Jurkat, Clone E6-1 (cell line): ENCODE measurements at regions not wholly inside any gene's neighbourhood (a gene's known extent, or its start where the extent isn't known, plus 50 kb on each side); places are given as distances from the start of the nearest gene placed in this dataset.
"Not testable (repeated sequence)": the region's sequence is repeated elsewhere in the genome, so short reads cannot be mapped to it uniquely, and the experiment has no call there.

Experiments used
- DNase-seq: peaks from one replicate; pipeline ENCODE4 v3.0.0-alpha.2; 2011; ENCODE audit warnings: low read depth, low spot score
- H3K4me3 ChIP-seq: 2 replicates; pipeline ENCODE4 v1.5.1; 2011; ENCODE audit warnings: mild to moderate bottlenecking, low read length, control low read depth, moderate library complexity

DNA sequence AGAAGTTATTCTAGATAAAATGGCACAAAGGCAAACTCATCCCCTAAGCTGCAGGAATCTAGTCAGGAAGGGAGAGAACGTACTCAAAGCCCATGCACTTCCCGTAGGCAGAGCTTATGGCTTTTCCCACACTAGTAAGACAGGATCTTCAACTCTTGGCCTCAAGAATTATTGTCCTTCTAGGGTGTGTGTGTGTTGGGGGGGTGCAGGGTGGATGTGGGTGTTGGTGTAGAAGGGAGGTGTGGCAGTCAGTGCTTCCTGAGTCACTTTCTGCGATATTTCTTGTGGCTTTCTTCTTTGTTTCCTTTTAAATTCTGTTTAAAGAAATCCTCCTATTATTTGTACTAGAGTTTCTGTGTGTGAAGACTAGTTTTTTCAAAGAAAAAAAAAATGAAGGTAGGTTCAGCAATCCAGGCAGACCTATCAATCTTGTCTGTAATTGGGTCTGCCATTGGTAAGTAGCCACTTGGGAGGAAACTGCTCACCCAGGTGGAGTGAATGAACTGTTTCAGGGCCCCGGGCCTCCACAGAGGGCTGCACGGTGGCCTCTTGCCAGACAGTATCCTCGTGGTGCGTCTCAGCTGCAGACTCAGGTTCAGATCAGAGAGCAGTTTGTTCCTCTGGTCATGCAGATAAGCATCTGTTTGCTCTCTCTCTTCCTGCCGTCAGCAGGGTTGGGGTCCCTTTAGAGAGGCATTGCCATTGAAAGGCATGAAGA, 131.9 kb downstream of the NPR3 start:
- peak; percentile 28 for DNase-seq
- no peak overlapping the region for H3K4me3 ChIP-seq

DNA sequence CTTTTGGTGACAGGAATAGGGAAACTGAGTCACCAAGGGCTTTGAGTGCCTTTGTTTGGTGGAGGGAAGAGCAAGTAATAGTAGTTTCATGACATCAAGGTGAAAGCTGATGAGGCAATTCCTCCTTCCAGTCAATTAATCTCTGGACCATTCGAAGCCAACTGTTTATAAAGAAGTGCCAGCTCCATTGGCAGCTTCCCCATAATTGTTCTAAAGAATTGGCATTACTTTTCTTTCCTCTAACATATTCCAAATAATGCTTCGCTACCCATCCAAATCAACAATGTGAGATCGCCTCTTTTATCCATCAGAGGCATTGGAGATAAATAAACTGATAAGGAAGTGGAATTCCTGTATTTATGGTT, 132.4 kb downstream of the NPR3 start:
- no peak overlapping the region for H3K4me3 ChIP-seq
- no peak for DNase-seq

DNA sequence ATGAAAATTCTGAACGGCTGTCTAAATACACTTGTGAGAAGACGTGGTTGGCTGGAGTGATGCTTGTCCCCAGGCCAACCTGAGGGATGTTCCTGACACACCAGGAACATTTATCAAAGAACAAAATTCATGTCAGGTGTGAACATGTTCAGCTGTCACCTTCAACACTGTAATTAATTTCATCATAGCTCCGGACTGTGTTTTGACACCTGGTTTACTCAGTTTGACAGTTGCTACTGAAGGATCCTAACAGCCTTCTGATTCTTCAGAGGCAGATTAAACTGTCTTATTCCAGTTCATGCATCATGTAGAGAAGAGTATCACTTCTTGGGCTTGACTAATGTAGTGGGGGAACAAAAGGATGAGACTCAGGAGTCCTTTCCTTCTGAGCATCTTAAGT, 134.1 kb downstream of the NPR3 start:
- no peak for DNase-seq
- no peak overlapping the region for H3K4me3 ChIP-seq

DNA sequence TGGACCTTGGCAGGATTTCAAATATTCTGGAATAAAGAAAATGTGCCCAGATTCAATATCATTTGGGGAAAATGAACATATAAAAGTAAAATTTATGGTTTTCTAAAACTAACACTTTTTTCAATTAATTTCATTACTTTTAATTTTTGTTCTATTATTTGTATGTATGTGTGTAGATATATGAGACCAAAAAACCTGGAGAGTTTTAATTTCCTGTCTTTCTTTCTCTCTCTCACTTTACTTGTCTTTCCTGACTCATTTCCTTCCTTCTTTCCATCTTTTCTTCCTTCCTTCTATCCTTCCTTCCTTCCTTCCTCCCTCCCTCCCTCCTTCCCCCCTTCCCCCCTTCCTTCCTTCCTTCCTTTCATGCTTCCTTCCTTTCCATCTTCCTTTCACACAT, 137.0 kb downstream of the NPR3 start:
- no peak overlapping the region for H3K4me3 ChIP-seq
- DNase-seq, result no peak

DNA sequence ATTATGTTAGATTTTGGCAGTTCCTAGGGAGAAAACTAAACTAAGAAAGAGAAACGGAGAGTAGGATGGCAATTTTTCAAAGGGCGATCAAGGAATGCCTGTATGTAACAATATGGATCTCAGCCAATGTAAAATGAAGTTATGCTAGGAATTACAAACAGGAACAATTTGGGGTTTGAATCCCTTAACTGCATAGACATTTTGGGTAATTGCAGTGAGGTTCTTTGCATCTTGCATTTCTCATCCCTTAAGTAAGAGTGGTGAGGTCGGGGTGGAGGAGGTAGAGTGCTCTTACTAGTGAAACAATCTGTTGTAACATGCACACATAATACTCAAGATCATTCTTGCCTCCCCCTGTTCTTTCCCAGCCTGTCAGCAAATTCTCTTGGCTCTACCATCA, 137.6 kb downstream of the NPR3 start:
- no peak for DNase-seq
- H3K4me3 ChIP-seq, result no peak overlapping the region

DNA sequence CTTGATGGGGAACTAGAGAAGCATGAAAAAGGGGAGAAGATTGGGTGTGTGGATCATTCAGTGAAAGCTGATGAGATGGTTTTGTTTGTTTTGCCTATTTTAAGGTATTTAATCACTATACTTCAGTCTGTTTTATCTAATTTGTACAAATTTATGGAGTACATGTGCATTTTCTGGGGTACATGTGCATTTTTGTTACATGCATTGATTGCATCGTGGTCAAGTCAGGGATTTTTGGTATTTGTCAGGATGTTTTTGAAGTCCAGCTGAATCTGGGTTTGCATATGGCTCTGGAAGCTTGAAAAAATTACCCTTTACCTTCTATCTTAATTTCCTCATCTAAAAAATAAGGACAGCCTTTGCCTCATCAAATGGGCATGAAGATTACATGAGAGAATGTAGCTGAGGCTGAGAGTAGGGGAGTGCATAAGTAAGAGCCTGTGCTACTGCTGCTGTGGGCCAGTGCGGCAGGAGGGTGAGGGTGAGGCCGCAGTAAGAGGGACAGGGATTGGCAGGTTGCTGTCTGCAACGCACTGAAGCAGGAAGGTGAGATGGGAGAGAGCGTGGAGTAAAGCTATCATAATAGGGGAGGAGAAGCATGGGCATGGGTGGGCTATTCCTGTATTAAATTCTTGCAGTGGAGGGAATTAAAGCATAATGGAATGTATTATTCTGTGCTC, 139.8 kb downstream of the NPR3 start:
- DNase-seq, result no peak
- no peak overlapping the region for H3K4me3 ChIP-seq

DNA sequence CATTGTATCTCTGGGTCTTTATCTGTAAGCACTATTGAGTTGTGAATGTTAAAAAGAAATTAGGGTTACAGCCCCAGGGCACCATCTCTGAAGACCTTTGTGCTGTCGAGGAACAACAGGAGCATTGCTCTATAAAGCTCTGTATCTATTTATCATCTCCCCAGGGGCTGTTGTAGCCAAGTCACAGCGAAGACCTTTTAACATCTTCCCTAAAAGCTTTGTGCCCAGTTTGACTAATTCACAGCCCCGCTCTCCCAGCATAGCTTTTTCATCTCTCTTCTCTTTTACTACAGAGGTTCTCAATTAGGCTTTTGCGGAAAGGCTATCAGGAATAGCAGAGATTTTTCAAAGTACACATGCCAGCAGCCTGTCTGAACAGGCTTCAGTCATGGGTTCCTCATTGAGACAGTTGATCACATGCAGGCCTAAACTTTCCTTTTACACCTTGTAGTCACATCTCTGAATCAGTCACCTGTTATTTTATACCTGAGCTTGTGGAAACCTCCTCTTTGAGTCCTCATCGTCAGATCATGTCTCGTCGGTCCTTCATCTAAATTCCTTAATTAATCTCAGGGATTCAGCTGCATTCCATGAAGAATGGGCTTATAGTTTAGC, 140.5 kb downstream of the NPR3 start:
- H3K4me3 ChIP-seq, result no peak overlapping the region

DNA sequence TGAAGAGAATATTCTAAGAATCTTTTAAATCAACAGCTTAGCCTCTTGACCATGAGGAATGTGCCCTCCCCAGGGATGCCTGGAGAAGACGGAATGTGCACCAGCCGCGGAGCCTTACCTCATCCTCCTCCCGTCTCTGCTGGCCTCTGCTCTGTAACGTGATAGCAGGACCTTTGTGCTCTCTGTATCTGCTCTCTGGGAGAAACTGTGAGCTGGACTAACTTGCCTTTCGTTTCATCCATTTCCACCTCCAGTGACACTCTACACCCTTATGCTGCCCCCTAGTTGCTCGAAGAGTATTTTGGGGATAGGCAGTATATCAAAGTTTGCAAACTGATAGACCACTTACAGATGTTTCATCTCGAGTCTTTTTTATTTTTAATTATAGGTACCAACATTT, 141.4 kb downstream of the NPR3 start:
- DNase-seq, result no peak
- H3K4me3 ChIP-seq, result no peak overlapping the region

More for the DNA sequence above, 140.5 kb downstream of the NPR3 start:
- DNase-seq, result no peak

DNA sequence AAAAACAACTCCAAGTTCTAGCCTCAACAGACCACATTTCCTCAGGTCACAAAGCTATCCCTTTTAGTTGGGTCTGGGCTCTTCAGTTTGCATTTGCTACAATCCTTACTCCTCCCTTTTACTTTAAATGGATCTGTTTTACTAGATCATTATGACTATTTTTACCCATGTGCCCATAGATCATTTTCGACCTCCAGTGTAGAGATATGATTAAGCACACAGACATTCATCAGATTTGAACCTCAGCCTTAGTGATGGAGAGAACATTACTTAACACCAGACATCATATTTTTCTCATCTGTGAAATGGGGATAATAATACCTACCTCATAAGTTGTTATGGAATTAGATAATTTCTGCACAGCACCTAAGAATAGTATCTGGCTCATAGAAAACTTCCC, 141.9 kb downstream of the NPR3 start:
- H3K4me3 ChIP-seq, result no peak overlapping the region
- DNase-seq, result no peak

DNA sequence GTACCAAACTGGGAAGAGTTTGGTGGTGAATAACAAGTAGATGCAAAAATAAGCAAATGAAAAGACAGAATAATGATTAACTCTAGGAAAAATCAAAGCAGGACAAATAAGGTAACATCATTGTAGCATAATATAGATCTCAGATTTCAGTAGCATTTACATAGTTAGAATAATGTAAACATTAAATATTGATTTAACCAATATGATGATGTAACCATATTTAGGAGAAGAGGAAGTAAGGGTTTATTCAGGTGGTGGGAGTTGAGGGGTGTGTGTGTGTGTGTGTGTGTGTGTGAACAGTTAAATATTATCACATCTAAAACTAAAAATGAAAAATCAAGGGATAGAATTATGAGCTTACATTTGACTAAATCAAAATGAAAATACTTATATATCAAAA, 143.4 kb downstream of the NPR3 start:
- DNase-seq, result no peak

DNA sequence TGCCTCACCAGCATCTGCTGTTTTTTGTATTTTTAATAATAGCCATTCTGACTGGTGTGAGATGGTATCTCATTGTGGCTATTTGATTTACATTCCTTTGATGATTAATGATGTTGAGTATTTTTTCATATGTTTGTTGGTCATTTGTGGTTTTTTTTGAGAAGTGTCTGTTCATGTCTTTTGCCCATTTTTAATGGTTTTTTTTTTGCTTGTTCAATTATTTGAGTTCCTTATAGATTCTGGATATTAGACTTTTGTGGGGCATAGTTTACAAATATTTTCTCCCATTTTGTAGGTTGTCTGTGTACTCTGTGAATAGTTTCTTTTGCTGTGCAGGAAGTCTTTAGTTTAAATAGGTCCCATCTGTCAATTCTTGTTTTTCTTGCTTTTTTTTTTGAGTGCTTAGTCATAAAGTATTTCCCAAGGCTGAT, 148.1 kb downstream of the NPR3 start:
- H3K4me3 ChIP-seq, result no peak overlapping the region
- DNase-seq, result no peak

More for the DNA sequence above, 143.4 kb downstream of the NPR3 start:
- H3K4me3 ChIP-seq, result no peak overlapping the region

DNA sequence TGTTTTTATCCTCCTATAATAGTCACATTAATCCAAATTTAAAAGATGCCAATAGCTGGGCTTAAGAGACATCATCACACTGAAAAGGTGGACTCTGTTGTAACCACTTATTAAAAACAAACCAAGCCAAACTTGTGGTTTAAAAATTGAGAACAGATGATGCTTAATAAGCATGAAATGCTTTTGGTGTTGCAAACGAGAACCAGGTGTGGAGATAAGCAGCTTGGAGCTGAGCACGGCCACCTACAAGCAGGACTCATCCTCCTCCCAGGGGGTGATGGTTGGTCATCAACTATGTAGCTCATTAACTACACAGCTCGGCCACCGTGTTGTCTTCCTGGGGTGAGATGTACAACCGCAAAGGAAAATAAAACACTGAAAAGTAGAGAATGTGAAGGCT, 154.4 kb downstream of the NPR3 start:
- no peak overlapping the region for H3K4me3 ChIP-seq
- no peak for DNase-seq

DNA sequence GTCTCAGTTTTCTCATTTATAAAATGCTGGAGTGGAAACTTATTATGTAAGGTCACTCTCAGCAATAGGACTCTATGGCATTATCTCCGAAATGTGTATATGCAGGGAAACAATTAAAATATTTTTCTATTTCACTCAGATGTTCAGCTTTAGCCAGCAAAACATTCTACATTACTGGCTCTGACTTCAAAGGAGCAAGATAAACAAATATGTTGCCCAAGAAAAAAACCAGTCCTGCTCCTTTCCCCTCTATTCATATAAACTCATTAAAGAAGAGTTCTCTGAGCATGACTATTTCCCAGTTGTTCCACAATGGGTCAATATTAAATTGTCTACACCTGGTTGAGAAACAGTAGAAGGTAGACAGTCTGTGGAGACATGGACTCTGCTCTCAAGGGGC, 155.0 kb downstream of the NPR3 start:
- no peak for DNase-seq
- no peak overlapping the region for H3K4me3 ChIP-seq

DNA sequence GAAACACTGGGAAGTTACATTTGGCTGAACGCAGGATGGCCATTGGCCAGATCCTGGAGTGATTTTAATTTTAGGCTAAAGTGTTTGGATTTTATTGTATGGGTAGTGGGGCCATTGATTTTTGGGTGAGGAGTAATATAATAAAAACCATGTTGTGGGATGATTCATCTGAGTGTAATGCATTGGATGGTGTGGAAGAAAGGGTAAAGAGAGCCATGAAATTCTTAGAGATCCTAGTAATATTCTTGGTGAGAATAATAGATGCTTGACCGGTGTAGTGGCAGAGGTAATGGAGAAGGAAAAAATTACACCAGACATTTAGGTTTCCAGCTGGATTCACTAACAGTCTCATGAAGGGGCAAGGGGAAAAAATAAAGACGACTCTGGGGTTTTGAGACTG, 158.1 kb downstream of the NPR3 start:
- no peak for DNase-seq
- no peak overlapping the region for H3K4me3 ChIP-seq

DNA sequence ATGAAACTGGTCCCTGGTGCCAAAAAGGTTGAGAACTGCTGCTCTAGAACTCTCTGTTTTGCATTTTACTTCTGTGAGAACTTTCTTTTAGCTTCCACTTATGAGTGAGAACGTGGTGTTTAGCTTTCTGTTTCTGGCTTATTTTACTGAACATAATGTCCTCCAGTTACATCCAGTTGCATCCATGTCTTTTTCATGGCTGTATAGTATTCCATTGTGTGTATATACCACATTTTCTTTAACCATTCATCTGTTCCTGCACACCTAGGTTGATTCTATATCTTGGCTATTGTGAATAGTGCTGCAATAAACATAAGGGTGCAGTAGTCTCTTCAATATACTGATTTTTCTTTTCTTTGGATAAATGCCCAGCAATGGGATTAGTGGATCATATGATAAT, 165.7 kb downstream of the NPR3 start:
- DNase-seq, result no peak

DNA sequence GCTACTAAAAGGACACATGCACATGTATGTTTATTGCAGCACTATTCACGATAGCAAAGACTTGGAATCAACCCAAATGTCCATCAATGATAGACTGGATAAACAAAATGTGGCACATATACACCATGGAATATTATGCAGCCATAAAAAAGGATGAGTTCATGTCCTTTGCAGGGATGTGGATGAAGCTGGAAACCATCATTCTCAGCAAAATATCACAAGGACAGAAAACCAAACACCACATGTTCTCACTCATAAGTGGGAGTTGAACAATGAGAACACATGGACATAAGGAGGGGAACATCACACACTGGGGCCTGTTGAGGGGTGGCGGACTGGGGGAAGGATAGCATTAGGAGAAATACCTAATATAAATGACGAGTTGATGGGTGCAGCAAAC, 168.2 kb downstream of the NPR3 start:
- not testable (repeated sequence) for H3K4me3 ChIP-seq, DNase-seq

More for the DNA sequence above, 165.7 kb downstream of the NPR3 start:
- H3K4me3 ChIP-seq, result no peak overlapping the region

DNA sequence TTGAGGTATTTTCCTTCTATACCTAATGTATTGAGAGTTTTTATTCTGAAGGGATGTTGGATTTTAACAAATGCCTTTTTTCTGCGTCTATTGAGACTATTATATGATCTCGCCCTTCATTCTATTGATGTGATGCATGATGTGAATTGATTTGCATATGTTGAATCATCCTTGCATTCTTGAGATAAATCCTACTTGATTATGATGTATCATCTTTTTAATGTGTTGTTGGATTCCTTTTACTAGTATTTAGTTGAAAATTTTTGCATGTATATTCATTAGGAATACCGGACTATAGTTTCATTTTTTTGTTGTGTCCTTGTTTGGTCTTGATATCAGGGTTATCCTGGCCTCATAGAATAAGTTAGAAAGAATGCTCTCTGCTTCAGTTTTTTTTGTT, 169.7 kb downstream of the NPR3 start:
- no peak for DNase-seq
- H3K4me3 ChIP-seq, result no peak overlapping the region

DNA sequence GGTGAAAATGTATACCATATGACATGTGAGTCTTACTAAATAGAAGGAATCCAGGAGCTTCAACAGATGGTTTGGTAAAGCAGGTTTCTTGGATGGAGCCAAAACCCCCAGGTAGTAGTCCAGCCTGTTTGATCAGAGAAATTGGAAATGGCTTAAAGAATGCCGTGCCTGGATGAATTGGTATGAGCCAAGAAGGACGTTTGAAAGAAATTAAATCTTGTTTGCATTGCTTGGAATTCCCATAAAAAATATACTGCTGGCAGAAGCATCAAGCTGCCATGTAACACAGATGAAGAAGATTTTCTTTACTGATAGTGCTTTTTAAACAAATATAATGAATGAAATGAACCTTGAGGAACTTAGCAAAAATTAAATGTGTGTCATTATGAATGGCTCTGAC, 176.3 kb downstream of the NPR3 start:
- DNase-seq, result no peak
- H3K4me3 ChIP-seq, result no peak overlapping the region

DNA sequence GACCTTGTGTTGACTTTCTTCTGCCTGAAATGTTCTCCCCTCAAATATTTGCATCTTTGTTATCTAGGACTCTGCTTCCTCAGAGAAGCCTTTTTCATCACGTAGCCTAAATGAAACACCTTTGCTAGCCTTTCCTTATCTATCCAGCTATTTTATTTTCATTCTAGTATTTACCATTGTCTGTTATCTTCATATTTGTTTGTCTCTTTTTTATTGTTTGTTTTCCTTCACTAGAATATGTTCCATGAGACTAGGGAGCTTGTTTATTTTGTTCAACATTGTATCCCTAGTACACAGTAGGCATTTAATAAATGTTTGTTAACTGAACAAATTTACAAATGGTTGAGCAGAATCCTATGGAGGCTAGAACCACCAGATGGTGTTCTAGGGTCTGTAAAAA, 178.0 kb downstream of the NPR3 start:
- H3K4me3 ChIP-seq, result no peak overlapping the region
- no peak for DNase-seq

DNA sequence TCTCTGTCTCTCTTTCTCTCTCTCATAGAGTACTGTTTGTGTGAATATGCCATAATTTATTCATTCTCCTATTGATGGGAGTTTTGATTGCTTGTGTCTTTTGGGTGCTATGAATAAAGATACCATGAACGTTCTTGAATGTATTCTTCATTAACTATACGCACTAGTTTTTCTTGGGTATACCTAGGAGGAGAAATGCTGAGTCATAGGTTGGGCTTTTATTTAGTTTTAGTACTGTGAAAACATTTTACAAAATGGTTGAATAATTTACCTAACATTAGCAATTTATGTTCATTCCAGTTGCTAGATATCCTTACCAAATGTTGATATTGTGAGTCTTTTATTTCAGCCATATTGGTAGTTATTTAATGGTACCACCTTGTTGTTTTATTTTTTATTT, 192.5 kb downstream of the NPR3 start:
- no peak overlapping the region for H3K4me3 ChIP-seq
- DNase-seq, result no peak

DNA sequence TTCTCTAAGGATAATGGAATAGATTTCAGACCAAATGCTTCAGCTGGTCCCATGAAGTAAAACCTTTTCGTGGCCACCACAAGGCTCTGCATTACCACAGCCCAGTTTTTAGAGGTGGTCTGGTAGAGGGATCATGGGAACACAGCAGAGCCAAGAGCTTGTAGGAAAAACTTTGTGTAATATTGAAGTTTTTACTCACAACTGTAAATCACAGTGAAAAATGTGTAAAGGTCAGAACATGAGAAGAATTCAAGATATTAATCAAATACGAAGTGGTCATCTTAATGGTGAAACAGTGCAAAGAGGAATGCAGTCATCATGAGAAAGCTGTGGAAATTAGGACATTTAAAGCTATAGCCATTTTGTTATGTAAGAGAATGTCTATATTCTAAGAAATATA, 197.5 kb downstream of the NPR3 start:
- DNase-seq, result no peak
- no peak overlapping the region for H3K4me3 ChIP-seq
